GM18907 (cell line): ENCODE measurements at regions not wholly inside any gene's neighbourhood (a gene's known extent, or its start where the extent isn't known, plus 50 kb on each side); places are given as distances from the start of the nearest gene placed in this dataset.

Source experiments
- ATAC-seq: cut with Tn5 transposase; IDR thresholded peaks from one replicate; pipeline ENCODE4 v1.9.1; 2021; ENCODE audit warnings: mild to moderate bottlenecking, moderate library complexity; ENCODE audit not compliant: unreplicated experiment

GRCh38 chr6:129967427-129967826, 51.0 kb upstream of the L3MBTL3 start:
- ATAC-seq: no peak

GRCh38 chr6:129966125-129966524, 52.3 kb upstream of the L3MBTL3 start:
- no peak for ATAC-seq

GRCh38 chr6:129965096-129965495, 53.3 kb upstream of the L3MBTL3 start:
- no peak for ATAC-seq

- no peak for ATAC-seq
Measured at GRCh38 chr6:129959358-129959930, 58.9 kb upstream of the L3MBTL3 start.

- ATAC-seq: no peak
Measured at GRCh38 chr6:129957941-129958898, 60.2 kb upstream of the L3MBTL3 start.

GRCh38 chr6:129955584-129955983, 62.8 kb upstream of the L3MBTL3 start:
- ATAC-seq: no peak

DNA sequence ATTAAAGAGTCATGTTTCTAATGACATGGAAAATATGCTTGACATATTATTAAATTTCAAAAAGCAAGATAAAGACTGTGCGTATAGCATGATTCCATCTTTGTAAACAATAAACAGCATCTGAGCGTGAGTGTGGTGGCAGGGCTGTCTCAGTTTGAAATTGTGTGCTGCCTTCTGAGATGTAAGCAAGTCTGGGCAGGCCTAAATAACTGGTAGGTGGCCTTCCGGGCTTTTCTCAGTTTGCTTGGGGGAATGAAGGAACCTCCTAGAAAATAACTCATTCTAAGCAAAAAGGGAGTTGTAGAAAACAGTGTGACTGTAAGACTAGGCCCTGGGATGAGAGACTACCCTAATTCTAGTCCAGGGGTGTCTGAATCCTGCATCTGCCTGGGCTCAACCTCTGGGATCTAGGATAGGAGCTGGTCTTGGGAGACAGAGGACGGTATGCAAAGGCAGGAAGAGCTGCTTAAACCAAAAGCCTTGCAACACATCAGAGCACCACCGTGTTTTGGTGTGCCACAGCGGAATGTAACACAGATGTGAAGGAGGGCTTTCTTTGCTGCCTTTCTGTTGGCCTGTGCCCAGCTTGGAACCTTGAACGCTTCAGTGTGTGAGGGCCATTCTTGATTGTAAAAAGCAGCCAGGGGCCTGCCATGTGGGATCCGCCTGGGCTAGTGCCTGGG, 63.5 kb upstream of the L3MBTL3 start:
- no peak for ATAC-seq

DNA sequence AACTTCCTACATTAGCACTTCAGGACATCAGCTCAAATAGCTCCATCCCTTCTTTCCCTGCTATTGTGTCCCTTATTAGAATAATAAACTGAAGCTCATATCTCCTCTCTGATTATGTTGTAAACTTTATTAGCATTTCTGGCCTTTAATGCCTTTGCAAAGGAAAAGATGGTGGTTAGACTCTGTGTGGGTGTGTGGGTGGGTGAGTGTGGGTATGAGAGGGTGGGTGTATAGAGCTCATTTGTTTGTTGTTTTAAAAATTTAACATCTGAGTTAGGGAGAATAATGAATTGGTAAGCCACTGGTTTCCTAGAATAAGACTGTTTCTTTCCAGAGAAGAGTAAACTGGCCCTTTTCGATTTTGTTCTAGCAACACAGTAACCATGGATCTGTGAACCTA, 70.6 kb upstream of the L3MBTL3 start:
- ATAC-seq: no peak

DNA sequence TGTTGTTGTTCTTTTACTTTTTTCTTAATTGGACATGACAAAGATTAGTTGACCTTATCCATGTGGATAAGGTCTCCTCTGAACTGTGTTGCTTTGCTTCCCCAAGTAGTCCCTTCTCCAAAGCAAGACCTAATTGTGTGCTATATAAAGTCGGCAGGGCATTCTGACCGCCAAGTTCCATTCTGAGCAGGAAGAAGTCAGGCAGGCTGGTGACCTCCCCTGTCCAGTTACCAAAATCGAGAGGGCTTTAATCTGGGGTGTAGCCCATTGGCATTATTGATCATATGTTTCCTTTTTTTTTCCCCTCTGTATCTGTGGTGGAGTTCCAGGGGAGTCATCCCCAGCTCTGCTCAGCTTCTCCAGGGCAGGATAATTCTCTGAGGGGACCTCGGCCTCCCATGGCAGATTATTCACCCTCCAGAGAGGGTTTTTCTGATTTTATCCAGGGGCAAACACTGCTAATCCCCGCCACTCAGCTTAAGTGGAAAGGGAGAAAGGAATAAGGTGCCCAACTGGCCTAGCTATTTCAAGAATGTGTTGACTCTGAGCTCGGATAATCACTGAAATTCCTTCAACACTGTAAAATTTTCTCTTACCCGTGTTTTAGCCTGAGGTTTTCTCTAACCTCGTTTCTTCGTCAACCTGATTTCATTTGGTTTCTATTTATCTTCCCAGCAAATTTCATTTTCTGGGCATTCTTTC, 71.8 kb upstream of the L3MBTL3 start:
- no peak for ATAC-seq

GRCh38 chr6:129943637-129944271, 74.6 kb upstream of the L3MBTL3 start:
- ATAC-seq: no peak

DNA sequence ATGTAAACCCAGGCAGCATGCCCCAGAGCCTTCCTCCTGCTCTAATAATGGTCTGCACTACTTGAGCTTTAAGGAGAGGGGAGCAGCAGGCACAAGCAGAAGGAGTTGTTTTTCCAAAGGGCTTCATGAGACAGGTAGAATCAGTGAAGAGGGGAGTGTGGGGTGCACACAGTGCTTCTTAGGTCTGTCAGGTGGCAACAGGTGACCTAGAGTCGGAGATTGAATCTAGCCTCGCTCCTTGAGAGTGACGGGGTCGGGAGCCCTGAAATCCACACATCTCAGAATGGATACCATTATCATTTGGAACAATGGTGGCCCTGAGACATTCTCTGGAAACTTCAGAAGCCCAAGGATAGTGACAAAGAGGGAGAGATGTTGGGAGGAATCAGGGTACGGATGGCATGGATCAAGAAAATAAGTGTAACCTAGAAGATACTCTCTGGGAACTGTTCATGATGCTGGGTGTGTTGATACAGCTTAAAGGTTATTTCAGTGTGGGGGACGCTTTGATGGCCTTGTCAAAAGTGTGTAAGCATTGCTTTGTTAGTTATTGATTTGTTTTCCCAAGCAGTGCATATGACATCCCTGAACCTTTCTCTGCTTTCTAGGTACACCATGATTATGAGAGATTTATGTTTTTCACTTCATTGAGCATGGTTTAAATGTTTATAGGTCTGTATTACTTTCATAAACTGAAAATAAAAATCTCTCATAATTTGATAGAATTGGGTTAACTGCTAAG, 77.8 kb upstream of the L3MBTL3 start:
- ATAC-seq: no peak

DNA sequence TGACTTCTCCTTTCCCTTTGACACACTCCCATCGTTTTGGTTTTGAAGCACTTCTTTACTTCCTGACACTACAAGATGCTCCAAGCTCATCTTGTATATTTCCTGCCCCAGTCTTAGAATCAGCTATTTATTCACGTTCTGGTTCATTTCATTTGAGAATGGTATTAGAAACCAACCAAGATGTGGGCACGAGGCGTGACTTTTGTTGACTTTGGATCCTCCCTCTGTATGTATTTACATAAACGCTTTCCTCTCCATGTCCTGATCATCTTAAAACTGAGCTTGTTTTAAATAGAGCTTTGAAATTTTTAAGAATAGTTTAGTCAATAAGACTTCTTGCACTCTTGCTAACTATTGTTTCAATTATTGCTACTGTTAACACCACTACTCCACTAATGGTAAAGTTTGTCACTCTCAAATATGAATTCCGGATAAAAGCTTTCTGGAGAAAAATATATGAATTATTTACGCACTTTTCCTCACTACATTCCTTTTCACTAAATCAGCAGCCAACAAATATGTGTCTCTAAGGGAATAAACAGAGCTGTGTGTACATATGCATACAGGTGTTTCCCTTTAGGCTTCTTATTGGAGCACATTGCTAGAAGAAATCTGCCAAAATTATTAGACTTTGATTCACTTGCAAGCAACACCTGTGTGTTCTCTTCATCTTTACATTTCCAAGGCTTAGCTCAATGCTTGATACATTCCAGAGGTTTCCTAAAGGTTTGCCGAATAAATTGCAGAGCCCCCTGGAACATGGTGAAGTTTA, 77.3 kb upstream of the TMEM244 start:
- no peak for ATAC-seq

GRCh38 chr6:129936329-129937165, 75.4 kb upstream of the TMEM244 start:
- ATAC-seq: peak; percentile 67

GRCh38 chr6:129932321-129932720, 71.2 kb upstream of the TMEM244 start:
- ATAC-seq: no peak

DNA sequence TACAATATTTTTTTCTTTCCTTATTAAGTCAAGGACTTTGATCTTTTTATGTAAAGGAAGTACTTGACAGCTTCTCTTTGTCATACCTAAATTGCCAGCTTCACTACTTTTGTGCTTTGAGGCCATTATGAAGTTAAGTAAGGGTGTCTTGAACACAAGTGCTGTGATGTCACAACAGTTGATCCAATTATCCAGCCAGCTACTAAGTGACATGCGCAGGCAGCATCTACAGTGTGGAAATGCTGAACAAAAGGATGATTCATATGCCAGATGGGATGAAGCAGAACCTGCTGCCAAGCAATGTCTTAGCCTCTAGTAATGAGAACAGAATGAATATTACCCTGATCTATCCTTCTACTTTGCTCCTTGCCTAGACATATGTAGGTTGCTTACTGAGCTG, 68.3 kb upstream of the TMEM244 start:
- no peak for ATAC-seq

GRCh38 chr6:129923530-129924250, 62.6 kb upstream of the TMEM244 start:
- no peak for ATAC-seq

- ATAC-seq: no peak
Measured at GRCh38 chr6:129921169-129921817, 60.2 kb upstream of the TMEM244 start.
